ENCODE measurements at regions not wholly inside any gene's neighbourhood (a gene's known extent, or its start where the extent isn't known, plus 50 kb on each side); places are given as distances from the start of the nearest gene placed in this dataset.
A peak's percentile ranks its signal among the peaks of the same experiment; 100 is the strongest.
"Not testable (repeated sequence)": the region's sequence is repeated elsewhere in the genome, so short reads cannot be mapped to it uniquely, and the experiment has no call there.

DNA sequence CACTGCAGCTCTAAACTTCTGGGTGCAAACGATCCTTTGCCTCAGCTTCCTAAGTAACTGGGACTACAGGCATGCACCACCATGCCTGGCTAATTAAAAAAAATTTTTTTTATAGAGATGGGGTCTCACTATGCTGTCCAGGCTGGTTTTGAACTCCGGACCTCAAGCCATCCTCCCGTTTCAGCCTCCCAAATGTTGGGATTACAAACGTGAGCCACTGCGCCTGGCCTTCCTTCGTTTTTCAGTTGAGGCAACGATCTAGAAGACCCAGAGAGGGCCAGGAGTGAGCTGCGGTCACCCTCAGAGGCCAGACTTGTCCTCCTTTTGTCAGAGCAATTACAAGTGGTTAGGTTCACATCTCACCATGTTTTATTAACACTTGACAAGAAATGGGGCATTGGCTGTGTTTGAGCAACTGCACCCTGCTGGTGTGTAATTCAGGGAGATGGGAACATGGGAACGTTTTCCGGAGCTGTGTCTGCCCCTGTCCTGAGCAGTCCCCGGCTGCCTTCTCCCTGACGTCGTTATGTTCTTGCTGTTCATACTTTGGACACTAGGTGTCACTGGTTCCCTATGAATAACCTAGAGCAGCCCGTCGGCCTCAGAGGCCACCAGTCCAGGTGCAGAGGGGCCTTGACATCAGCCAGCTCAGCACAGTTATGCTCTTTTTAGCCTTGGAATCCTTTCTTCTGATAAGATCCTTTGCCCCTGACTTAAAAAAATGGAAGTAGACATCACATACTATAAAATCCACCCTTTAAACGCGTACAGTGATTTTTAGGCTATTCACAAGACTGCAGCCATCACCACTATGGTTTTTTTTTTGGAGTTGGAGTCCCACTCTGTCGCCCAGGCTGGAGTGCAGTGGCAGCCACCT, 375.0 kb downstream of the TYW1 start:
- 37% methylated on average over 18 of the region's 18 CpGs for WGBS
- Histone ChIP-seq H3K9me3 (no peaks in the 10 kb centered on the region), H3K4me1 (no peaks in the 10 kb centered on the region), H3K4me3 (no peak overlapping the region), H3K27me3 (peaks cover 31% of the 10 kb centered on the region), H3K36me3 (no peaks in the 10 kb centered on the region), H3K27ac (no peak overlapping the region)
- no peak for DNase-seq (ENCODE audit: low spot score in 2 of 2)
- TF ChIP-seq POLR2A (IDR thresholded peaks at IDR 0.05): no peak
- TF ChIP-seq POLR2AphosphoS5 (IDR thresholded peaks at IDR 0.05): no peak
- TF ChIP-seq, protein P1, sequence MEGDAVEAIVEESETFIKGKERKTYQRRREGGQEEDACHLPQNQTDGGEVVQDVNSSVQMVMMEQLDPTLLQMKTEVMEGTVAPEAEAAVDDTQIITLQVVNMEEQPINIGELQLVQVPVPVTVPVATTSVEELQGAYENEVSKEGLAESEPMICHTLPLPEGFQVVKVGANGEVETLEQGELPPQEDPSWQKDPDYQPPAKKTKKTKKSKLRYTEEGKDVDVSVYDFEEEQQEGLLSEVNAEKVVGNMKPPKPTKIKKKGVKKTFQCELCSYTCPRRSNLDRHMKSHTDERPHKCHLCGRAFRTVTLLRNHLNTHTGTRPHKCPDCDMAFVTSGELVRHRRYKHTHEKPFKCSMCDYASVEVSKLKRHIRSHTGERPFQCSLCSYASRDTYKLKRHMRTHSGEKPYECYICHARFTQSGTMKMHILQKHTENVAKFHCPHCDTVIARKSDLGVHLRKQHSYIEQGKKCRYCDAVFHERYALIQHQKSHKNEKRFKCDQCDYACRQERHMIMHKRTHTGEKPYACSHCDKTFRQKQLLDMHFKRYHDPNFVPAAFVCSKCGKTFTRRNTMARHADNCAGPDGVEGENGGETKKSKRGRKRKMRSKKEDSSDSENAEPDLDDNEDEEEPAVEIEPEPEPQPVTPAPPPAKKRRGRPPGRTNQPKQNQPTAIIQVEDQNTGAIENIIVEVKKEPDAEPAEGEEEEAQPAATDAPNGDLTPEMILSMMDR (IDR thresholded peaks at IDR 0.05): peak; percentile 40 to 72

DNA sequence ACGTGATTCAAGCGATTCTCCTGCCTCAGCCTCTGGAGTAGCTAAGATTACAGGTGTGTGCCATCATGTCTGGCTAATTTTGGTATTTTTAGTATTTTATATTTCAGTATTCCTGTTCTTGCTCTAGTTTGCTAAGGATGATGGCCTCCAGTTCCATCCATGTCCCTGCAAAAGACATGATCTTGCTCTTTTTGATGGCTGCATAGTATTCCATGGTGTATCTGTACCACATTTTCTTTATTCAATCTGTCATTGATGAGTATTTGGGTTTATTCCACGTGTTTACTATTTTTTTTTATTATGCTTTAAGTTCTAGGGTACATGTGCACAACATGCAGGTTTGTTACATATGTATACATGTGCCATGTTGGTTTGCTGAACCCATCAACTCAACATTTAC, 376.8 kb downstream of the TYW1 start:
- peaks cover 28% of the 10 kb centered on the region for H3K27me3 ChIP-seq
- DNase-seq (ENCODE audit: low spot score in 2 of 2); H3K9me3 ChIP-seq; H3K4me3 ChIP-seq; H3K36me3 ChIP-seq; H3K27ac ChIP-seq; H3K4me1 ChIP-seq: not testable (repeated sequence)
- 62% methylated on average over 3 of the region's 3 CpGs for WGBS

DNA sequence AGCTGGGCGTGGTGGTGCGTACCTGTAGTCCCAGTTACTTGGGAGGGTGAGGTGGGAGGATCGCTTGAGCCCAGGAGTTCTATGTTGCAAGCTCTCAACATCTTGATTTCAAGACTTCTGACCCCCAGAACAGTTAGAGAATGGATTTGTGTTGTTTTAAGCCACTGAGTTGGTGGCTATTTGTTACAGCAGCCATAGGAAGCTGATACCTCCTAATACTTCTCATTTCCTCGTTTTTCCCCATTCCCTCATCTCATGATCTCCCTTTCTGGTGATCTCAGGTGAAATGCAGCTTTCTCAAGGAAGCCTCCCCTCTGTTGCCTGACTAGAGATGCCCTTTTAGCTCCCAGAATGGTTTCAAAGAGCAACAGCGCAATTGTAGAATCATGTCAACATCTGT, 378.8 kb downstream of the TYW1 start:
- 89% methylated on average over 5 of the region's 5 CpGs for WGBS

DNA sequence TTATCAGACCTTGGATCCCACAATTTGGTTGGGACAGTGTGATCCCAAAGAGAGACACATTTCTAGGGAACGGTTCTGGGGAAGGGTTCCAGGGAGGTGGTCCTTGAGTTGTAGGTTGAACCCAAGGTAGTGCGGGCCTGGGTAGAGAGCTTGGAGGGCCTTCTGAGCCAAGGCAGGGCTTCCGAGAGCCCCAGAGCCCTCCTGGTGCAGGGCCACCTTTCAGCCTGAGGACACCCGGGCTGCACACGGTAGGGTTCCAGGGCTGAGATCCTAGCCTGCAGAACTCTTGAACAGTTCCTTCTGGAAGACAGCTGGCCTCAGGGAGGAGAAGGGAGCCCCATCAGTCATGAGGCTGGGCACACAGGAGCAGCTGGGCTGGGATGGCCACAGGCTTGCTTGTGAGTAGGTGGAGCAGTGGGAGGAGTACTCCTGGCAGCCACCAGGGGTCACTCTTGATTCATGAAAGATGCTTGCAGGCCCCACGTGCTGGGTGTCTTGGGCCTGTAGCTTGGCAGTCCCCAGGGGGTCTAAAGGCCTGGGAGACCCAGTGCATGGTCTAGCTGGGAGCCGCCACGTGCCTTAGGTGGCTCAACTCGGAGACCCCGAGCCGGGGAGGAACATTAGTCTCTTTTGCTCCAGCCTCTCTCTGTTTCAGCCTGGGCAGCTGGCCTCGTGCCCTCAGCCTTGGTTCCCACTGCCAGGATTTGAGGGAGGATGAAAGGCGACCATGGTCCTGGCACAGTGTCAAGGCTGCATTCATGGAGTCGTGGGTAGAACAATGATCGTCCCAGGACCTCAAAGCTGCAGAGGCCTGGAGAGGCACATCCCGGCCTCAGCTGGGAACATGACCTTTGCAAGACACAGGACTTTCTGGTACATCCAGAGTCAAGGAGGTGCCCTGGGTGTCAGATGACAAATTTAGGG, 381.6 kb downstream of the TYW1 start:
- 34% methylated on average over 5 of the region's 16 CpGs for WGBS
- DNase-seq (ENCODE audit: low spot score in 2 of 2): peak; percentile 63 to 88
- no peaks in the 10 kb centered on the region for H3K4me1 ChIP-seq
- no peak overlapping the region for H3K4me3 ChIP-seq
- no peaks in the 10 kb centered on the region for H3K9me3 ChIP-seq
- TF ChIP-seq POLR2A (IDR thresholded peaks at IDR 0.05): no peak
- TF ChIP-seq, protein P1 (IDR thresholded peaks at IDR 0.05): peak; percentile 22 to 79
- TF ChIP-seq EP300 (IDR thresholded peaks at IDR 0.05): no peak
- TF ChIP-seq POLR2AphosphoS5 (IDR thresholded peaks at IDR 0.05): no peak
- no peak overlapping the region for H3K27ac ChIP-seq
- H3K27me3 ChIP-seq: no peaks in the 10 kb centered on the region
- no peaks in the 10 kb centered on the region for H3K36me3 ChIP-seq

More for the DNA sequence above, 378.8 kb downstream of the TYW1 start:
- no peak for TF ChIP-seq POLR2A (IDR thresholded peaks at IDR 0.05)
- TF ChIP-seq, protein P1 (IDR thresholded peaks at IDR 0.05): no peak
- Histone ChIP-seq H3K4me3 (no peak overlapping the region), H3K4me1 (no peaks in the 10 kb centered on the region), H3K36me3 (no peaks in the 10 kb centered on the region), H3K9me3 (no peaks in the 10 kb centered on the region), H3K27me3 (peaks cover 12% of the 10 kb centered on the region), H3K27ac (no peak overlapping the region)
- DNase-seq (ENCODE audit: low spot score in 2 of 2): no peak

DNA sequence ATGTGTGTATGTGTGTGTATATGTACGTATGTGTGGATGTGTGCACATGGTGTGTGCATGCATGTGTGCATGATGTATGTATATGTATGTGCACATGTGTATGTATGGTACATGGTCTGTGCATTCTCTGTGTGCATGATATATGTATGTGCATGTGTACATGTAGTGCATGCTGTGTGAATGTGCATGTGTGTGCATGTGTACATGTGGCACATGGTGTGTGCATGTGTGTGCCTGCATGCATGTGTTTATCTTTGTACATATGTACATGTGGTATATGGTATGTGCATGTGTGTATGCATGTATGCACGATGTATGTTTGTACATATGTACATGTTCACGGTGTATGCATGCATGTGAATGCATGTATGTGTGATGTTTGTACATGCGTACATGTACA, 383.7 kb downstream of the TYW1 start:
- Histone ChIP-seq H3K4me3 (no peak overlapping the region), H3K4me1 (no peaks in the 10 kb centered on the region), H3K36me3 (no peaks in the 10 kb centered on the region), H3K27me3 (no peaks in the 10 kb centered on the region), H3K27ac (no peak overlapping the region), H3K9me3 (no peaks in the 10 kb centered on the region)
- WGBS: 73% methylated on average over 4 of the region's 4 CpGs
- TF ChIP-seq POLR2AphosphoS5 (IDR thresholded peaks at IDR 0.05) (no peak), EP300 (IDR thresholded peaks at IDR 0.05) (no peak), POLR2A (IDR thresholded peaks at IDR 0.05) (no peak)
- TF ChIP-seq, protein P1 (IDR thresholded peaks at IDR 0.05): no peak
- DNase-seq (ENCODE audit: low spot score in 2 of 2): no peak
